ENCODE measurements at regions not wholly inside any gene's neighbourhood (a gene's known extent, or its start where the extent isn't known, plus 50 kb on each side); places are given as distances from the start of the nearest gene placed in this dataset.

DNA sequence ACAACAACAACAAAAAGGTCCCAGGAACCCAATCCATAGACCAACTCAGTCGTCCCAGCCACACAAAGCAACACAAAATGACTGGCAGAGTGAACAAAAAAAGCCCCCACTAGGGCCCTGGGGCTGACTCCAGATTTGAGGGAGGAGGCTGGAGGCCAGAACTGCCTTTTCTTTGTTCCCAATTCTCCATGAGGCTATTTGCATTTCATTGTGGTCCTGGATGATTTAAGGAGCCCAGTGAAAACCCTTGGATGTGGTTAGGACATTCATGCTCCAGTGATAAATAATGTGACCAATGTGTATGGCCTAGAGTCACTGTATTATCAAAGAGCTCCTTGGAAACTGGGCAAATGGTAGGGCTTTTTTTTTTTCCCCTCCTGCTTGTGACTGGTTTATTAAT, 192.9 kb downstream of the NUAK1 start:
- TF ChIP-seq CHD2 (IDR thresholded peaks at IDR 0.05; ENCODE audit: low read depth, low read length) (no peak), PCBP1 (IDR thresholded peaks at IDR 0.05; ENCODE audit: borderline replicate concordance, low read depth, low read length) (no peak), TRIM24 (CRISPR knock-in tag; IDR thresholded peaks at IDR 0.05) (no peak), SSRP1 (CRISPR knock-in tag; IDR thresholded peaks at IDR 0.05) (no peak), TCF12 (IDR thresholded peaks at IDR 0.05) (no peak), TCF12 (CRISPR knock-in tag; IDR thresholded peaks at IDR 0.05) (no peak), GLI4 (CRISPR knock-in tag; IDR thresholded peaks at IDR 0.05; ENCODE audit: borderline replicate concordance) (no peak), GABPB1 (CRISPR knock-in tag; IDR thresholded peaks at IDR 0.05) (no peak), MYC (CRISPR knock-in tag; IDR thresholded peaks at IDR 0.05; ENCODE audit: borderline replicate concordance) (no peak)
- TF ChIP-seq, protein P1, sequence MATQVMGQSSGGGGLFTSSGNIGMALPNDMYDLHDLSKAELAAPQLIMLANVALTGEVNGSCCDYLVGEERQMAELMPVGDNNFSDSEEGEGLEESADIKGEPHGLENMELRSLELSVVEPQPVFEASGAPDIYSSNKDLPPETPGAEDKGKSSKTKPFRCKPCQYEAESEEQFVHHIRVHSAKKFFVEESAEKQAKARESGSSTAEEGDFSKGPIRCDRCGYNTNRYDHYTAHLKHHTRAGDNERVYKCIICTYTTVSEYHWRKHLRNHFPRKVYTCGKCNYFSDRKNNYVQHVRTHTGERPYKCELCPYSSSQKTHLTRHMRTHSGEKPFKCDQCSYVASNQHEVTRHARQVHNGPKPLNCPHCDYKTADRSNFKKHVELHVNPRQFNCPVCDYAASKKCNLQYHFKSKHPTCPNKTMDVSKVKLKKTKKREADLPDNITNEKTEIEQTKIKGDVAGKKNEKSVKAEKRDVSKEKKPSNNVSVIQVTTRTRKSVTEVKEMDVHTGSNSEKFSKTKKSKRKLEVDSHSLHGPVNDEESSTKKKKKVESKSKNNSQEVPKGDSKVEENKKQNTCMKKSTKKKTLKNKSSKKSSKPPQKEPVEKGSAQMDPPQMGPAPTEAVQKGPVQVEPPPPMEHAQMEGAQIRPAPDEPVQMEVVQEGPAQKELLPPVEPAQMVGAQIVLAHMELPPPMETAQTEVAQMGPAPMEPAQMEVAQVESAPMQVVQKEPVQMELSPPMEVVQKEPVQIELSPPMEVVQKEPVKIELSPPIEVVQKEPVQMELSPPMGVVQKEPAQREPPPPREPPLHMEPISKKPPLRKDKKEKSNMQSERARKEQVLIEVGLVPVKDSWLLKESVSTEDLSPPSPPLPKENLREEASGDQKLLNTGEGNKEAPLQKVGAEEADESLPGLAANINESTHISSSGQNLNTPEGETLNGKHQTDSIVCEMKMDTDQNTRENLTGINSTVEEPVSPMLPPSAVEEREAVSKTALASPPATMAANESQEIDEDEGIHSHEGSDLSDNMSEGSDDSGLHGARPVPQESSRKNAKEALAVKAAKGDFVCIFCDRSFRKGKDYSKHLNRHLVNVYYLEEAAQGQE (IDR thresholded peaks at IDR 0.05; ENCODE audit: borderline replicate concordance in 1 of 2, low read depth in 1 of 2, low read length in 2 of 2) = no peak
